ENCODE measurements at regions not wholly inside any gene's neighbourhood (a gene's known extent, or its start where the extent isn't known, plus 50 kb on each side); places are given as distances from the start of the nearest gene placed in this dataset.

- Histone ChIP-seq H3K36me3 (no peaks in the 10 kb centered on the region), H3K27me3 (no peaks in the 10 kb centered on the region), H3K4me3 (no peak overlapping the region), H3K4me1 (no peaks in the 10 kb centered on the region), H3K9me3 (no peaks in the 10 kb centered on the region), H3K27ac (no peak overlapping the region)
- in situ Hi-C loops (cut with MboI; ENCODE audit: low sequenced_read_pairs in 4 of 4) (no loop called here), intact Hi-C loops (cut with DNase I; ENCODE audit: low total_unique reads) (no loop called here)
- ATAC-seq (no peak), DNase-seq (no peak)
- TF ChIP-seq CTCF (IDR thresholded peaks at IDR 0.05 in 4 of 5, conservative IDR thresholded peaks at IDR 0.05 in 1 of 5), result no peak
- TF ChIP-seq POLR2A (IDR thresholded peaks at IDR 0.05), result no peak
Measured at GRCh38 chr5:93307557-93307956, 273.5 kb downstream of the NR2F1-AS1 start.

GRCh38 chr5:93305984-93306383, 275.0 kb downstream of the NR2F1-AS1 start:
- TF ChIP-seq POLR2A (IDR thresholded peaks at IDR 0.05), result no peak
- no peak for TF ChIP-seq CTCF (IDR thresholded peaks at IDR 0.05 in 4 of 5, conservative IDR thresholded peaks at IDR 0.05 in 1 of 5)
- intact Hi-C loops (cut with DNase I; ENCODE audit: low total_unique reads) (no loop called here), in situ Hi-C loops (cut with MboI; ENCODE audit: low sequenced_read_pairs in 4 of 4) (no loop called here)
- Histone ChIP-seq H3K27ac (no peak overlapping the region), H3K4me3 (no peak overlapping the region), H3K27me3 (no peaks in the 10 kb centered on the region), H3K4me1 (no peaks in the 10 kb centered on the region), H3K9me3 (no peaks in the 10 kb centered on the region), H3K36me3 (no peaks in the 10 kb centered on the region)
- ATAC-seq (no peak), DNase-seq (no peak)

- in situ Hi-C loops (cut with MboI; ENCODE audit: low sequenced_read_pairs in 4 of 4), result no loop called here
- intact Hi-C loops (cut with DNase I; ENCODE audit: low total_unique reads), result no loop called here
- TF ChIP-seq CTCF (IDR thresholded peaks at IDR 0.05 in 4 of 5, conservative IDR thresholded peaks at IDR 0.05 in 1 of 5) (no peak), POLR2A (IDR thresholded peaks at IDR 0.05) (no peak)
- ATAC-seq (no peak), DNase-seq (no peak)
- Histone ChIP-seq H3K27me3 (no peaks in the 10 kb centered on the region), H3K36me3 (no peaks in the 10 kb centered on the region), H3K9me3 (no peaks in the 10 kb centered on the region), H3K27ac (no peak overlapping the region), H3K4me1 (no peaks in the 10 kb centered on the region), H3K4me3 (no peak overlapping the region)
Measured at GRCh38 chr5:93304456-93305250, 276.4 kb downstream of the NR2F1-AS1 start.

- no peaks in the 10 kb centered on the region for H3K4me1 ChIP-seq
Measured at GRCh38 chr5:93303291-93303691, 277.7 kb downstream of the NR2F1-AS1 start.

More at GRCh38 chr5:93303291-93303691, 277.7 kb downstream of the NR2F1-AS1 start:
- in situ Hi-C loops (cut with MboI; ENCODE audit: low sequenced_read_pairs in 4 of 4) (no loop called here), intact Hi-C loops (cut with DNase I; ENCODE audit: low total_unique reads) (no loop called here)
- TF ChIP-seq CTCF (IDR thresholded peaks at IDR 0.05 in 4 of 5, conservative IDR thresholded peaks at IDR 0.05 in 1 of 5) (no peak), POLR2A (IDR thresholded peaks at IDR 0.05) (no peak)
- no peak for DNase-seq
- no peak overlapping the region for H3K4me3 ChIP-seq
- no peaks in the 10 kb centered on the region for H3K36me3 ChIP-seq
- H3K27ac ChIP-seq, result no peak overlapping the region
- ATAC-seq, result no peak
- no peaks in the 10 kb centered on the region for H3K27me3 ChIP-seq
- no peaks in the 10 kb centered on the region for H3K9me3 ChIP-seq
